Mucosa of descending colon (tissue), 3 donors: ENCODE measurements at regions not wholly inside any gene's neighbourhood (a gene's known extent, or its start where the extent isn't known, plus 50 kb on each side); places are given as distances from the start of the nearest gene placed in this dataset.

Source experiments
- ATAC-seq: fragments of 200-7000 bp; cut with Tn5 transposase; one replicate; pipeline ENCODE4 v1.9.1; 2020; ENCODE audit warnings: mild to moderate bottlenecking, moderate library complexity
- DNase-seq, 3 donors: peaks; one replicate each; pipeline ENCODE4 v3.0.0-alpha.2; 2020
- H3K36me3 ChIP-seq: fragments of 200-600 bp; one replicate; pipeline ENCODE4 v1.8.0; 2021; ENCODE audit warnings: low read depth, mild to moderate bottlenecking
- H3K4me1 ChIP-seq: fragments of 200-600 bp; one replicate; pipeline ENCODE4 v1.8.0; 2021; ENCODE audit warnings: low read depth, mild to moderate bottlenecking
- H3K4me3 ChIP-seq: fragments of 200-600 bp; one replicate; pipeline ENCODE4 v1.8.0; 2021; ENCODE audit warnings: mild to moderate bottlenecking
- H3K9me3 ChIP-seq: fragments of 200-600 bp; one replicate; pipeline ENCODE4 v1.8.0; 2021; ENCODE audit warnings: mild to moderate bottlenecking
- intact Hi-C, 2 donors: fragments of 100-400 bp; cut with DNase I in 1 of 2; cut with micrococcal nuclease in 1 of 2; formaldehyde crosslinking; loops; one replicate each; pipeline versions ENCODE4 v1.11.0 to v1.11.1; 2022; cut with DNase I, micrococcal nuclease
- TF ChIP-seq, protein P1 (sequence below): fragments of 200-600 bp; IDR thresholded peaks from one replicate; pipeline ENCODE4 v1.8.0; 2022; ENCODE audit warnings: antibody characterized with exemption, mild to moderate bottlenecking
- donor health status: DM: no; HTN: no; CAD: no; lungs with moderate emphysema.
- donor health status: DM: no; HTN: no; CAD: no.
- donor health status: DM: no; HTN: yes; CAD: no.

GRCh38 chr14:38522724-38523123 lies 266.8 kb upstream of the CLEC14A start:
- H3K4me3 ChIP-seq: no peak overlapping the region
- no peaks in the 10 kb centered on the region for H3K9me3 ChIP-seq
- DNase-seq (no peak), ATAC-seq (no peak)
- intact Hi-C loops: no loop called here
- no peaks in the 10 kb centered on the region for H3K4me1 ChIP-seq
- no peaks in the 10 kb centered on the region for H3K36me3 ChIP-seq
- TF ChIP-seq, protein P1, sequence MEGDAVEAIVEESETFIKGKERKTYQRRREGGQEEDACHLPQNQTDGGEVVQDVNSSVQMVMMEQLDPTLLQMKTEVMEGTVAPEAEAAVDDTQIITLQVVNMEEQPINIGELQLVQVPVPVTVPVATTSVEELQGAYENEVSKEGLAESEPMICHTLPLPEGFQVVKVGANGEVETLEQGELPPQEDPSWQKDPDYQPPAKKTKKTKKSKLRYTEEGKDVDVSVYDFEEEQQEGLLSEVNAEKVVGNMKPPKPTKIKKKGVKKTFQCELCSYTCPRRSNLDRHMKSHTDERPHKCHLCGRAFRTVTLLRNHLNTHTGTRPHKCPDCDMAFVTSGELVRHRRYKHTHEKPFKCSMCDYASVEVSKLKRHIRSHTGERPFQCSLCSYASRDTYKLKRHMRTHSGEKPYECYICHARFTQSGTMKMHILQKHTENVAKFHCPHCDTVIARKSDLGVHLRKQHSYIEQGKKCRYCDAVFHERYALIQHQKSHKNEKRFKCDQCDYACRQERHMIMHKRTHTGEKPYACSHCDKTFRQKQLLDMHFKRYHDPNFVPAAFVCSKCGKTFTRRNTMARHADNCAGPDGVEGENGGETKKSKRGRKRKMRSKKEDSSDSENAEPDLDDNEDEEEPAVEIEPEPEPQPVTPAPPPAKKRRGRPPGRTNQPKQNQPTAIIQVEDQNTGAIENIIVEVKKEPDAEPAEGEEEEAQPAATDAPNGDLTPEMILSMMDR: no peak

GRCh38 chr14:38521591-38521990 lies 265.7 kb upstream of the CLEC14A start:
- Histone ChIP-seq H3K36me3 (no peaks in the 10 kb centered on the region), H3K4me1 (no peaks in the 10 kb centered on the region), H3K9me3 (no peaks in the 10 kb centered on the region), H3K4me3 (no peak overlapping the region)
- no peak for ATAC-seq
- intact Hi-C loops: no loop called here
- DNase-seq: no peak
- TF ChIP-seq, protein P1: no peak

DNA sequence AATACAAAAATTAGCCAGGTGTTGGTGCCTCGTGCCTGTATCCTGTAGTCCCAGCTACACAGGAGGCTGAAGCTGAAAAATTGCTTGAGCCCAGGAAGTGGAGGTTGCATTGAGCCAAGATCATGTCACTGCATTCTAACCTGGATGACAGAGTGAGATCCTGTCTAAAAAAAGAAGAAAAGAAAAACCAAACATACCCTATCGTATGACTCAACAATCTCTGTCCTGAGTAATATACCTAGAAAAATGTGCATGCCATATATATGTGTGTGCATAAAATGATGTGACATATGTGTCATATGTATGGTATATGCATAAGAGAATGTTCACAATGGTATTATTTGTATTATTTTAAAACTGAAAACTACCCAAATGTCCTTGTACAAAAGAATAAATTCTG lies 261.5 kb upstream of the CLEC14A start:
- H3K4me1 ChIP-seq: no peaks in the 10 kb centered on the region

GRCh38 chr14:38512236-38512635 lies 256.3 kb upstream of the CLEC14A start:
- intact Hi-C loops: no loop called here
- Histone ChIP-seq H3K4me1 (no peaks in the 10 kb centered on the region), H3K4me3 (no peak overlapping the region), H3K36me3 (no peaks in the 10 kb centered on the region), H3K9me3 (no peaks in the 10 kb centered on the region)
- DNase-seq (no peak), ATAC-seq (no peak)
- TF ChIP-seq, protein P1: no peak

More for the DNA sequence above, 261.5 kb upstream of the CLEC14A start:
- Histone ChIP-seq H3K9me3 (no peaks in the 10 kb centered on the region), H3K36me3 (no peaks in the 10 kb centered on the region), H3K4me3 (no peak overlapping the region)
- no peak for ATAC-seq
- no peak for DNase-seq
- TF ChIP-seq, protein P1: no peak
- intact Hi-C loops: no loop called here

GRCh38 chr14:38507299-38507698 lies 251.4 kb upstream of the CLEC14A start:
- Histone ChIP-seq H3K4me1 (no peaks in the 10 kb centered on the region), H3K9me3 (no peaks in the 10 kb centered on the region), H3K4me3 (no peak overlapping the region), H3K36me3 (no peaks in the 10 kb centered on the region)
- ATAC-seq: no peak
- TF ChIP-seq, protein P1: no peak
- DNase-seq: no peak
- intact Hi-C loops: no loop called here

DNA sequence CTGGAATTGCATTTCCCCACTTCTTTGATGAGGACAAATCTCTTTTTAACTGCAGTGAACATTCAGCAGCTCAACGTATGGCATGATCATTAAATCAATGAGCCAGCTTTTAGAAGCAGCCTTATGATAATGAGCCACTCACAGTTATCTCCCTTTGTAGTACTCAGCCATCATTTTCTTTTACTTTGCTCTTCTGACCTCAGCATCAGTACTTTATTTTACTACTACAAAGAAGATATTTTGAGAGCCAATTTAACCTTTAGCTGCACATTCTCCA lies 250.0 kb upstream of the CLEC14A start:
- DNase-seq: no peak
- intact Hi-C loops: no loop called here

More for the DNA sequence above, 250.0 kb upstream of the CLEC14A start:
- ATAC-seq: no peak
- H3K36me3 ChIP-seq: no peaks in the 10 kb centered on the region
- TF ChIP-seq, protein P1: no peak
- H3K4me3 ChIP-seq: no peak overlapping the region
- H3K4me1 ChIP-seq: no peaks in the 10 kb centered on the region
- H3K9me3 ChIP-seq: no peaks in the 10 kb centered on the region
